HCT116 (cell line): ENCODE measurements at regions not wholly inside any gene's neighbourhood (a gene's known extent, or its start where the extent isn't known, plus 50 kb on each side); places are given as distances from the start of the nearest gene placed in this dataset.

Experiments used
- ATAC-seq: fragments of 200-7000 bp; cut with Tn5 transposase; 2 replicates; pipeline ENCODE4 v1.9.1; 2020; ENCODE audit warnings: mild to moderate bottlenecking, moderate library complexity
- BruUV-seq: library from RNA; stranded (reverse); fragments of 400-500 nt; replicated peaks from 2 replicates; lab custom pipeline; 2021; lab: Mats Ljungman, UMichigan
- CTCF ChIA-PET: fragments of 300-600 bp; sonication (Branson Sonifier 250); formaldehyde crosslinking; loops from one replicate; lab custom pipeline; 2021; ENCODE audit warnings: antibody characterized with exemption; lab: Charles Lee
- POLR2A ChIA-PET: fragments of 300-600, 350-600 bp; sonication (Branson Sonifier 250); formaldehyde crosslinking; loops from one replicate; lab custom pipeline; 2021; ENCODE audit warnings: antibody characterized with exemption; lab: Charles Lee
- RAD21 ChIA-PET, 2 experiments: fragments of 300-600 bp; sonication (Branson Sonifier 250); formaldehyde crosslinking; loops; one replicate each; lab custom pipeline; 2023; ENCODE audit warnings: low total read pairs in 2 of 2; ENCODE audit not compliant: uncharacterized antibody in 2 of 2, unreplicated experiment in 2 of 2, low non-redundant PET in 1 of 2; lab: Charles Lee
- DNase-seq: peaks from one replicate; pipeline ENCODE4 v3.0.0-alpha.2; 2010; ENCODE audit warnings: low read depth, low spot score
- H2AFZ ChIP-seq: fragments of 200-600 bp; shearing (Covaris generic), sonication (generic); 2 replicates; pipeline ENCODE4 v1.6.1; 2017; ENCODE audit warnings: low read depth, mixed run types, mixed read lengths, antibody characterized with exemption, low read length; ENCODE audit not compliant: poor library complexity, severe bottlenecking
- H3K27ac ChIP-seq: 2 replicates; pipeline ENCODE4 v1.5.1; 2012; ENCODE audit warnings: low read depth, low read length
- H3K27me3 ChIP-seq: fragments of 200-600 bp; sonication (generic); 2 replicates; pipeline ENCODE4 v1.6.1; 2016; ENCODE audit warnings: mixed run types, low read length, mixed read lengths; ENCODE audit not compliant: insufficient read depth
- H3K36me3 ChIP-seq, 2 experiments: fragments of 200-500 bp in 1 of 2; fragments of 200-600 bp in 1 of 2; sonication (Bioruptor generic) in 1 of 2; sonication (generic) in 1 of 2; 2 replicates each; pipeline versions ENCODE4 v1.5.1 to v1.6.1; 2014 to 2016; ENCODE audit warnings: low read length in 2 of 2, inconsistent platforms in 1 of 2, mixed read lengths in 1 of 2, mixed run types in 1 of 2; ENCODE audit not compliant: insufficient read depth in 2 of 2, control insufficient read depth in 1 of 2
- H3K4me1 ChIP-seq, 2 experiments: fragments of 200-600 bp in 1 of 2; sonication (generic) in 1 of 2; 2 replicates each; pipeline versions ENCODE4 v1.5.1 to v1.6.1; 2012 to 2017; ENCODE audit warnings: low read length in 2 of 2, inconsistent platforms in 1 of 2, mild to moderate bottlenecking in 1 of 2, mixed read lengths in 1 of 2, mixed run types in 1 of 2, moderate library complexity in 1 of 2; ENCODE audit not compliant: insufficient read depth in 2 of 2, control insufficient read depth in 1 of 2
- H3K4me2 ChIP-seq: fragments of 200-600 bp; sonication (generic); 2 replicates; pipeline ENCODE4 v1.6.1; 2017; ENCODE audit warnings: mixed run types, low read length, mixed read lengths
- H3K4me3 ChIP-seq, 2 experiments: fragments of 200-600 bp in 1 of 2; sonication (generic) in 1 of 2; replicated peaks in 1 of 2; 2 replicates each; pipeline ENCODE4 v1.5.1; 2011 to 2016; ENCODE audit warnings: low read length in 2 of 2, control low read depth in 1 of 2, low read depth in 1 of 2, mild to moderate bottlenecking in 1 of 2, mixed read lengths in 1 of 2, mixed run types in 1 of 2
- H3K79me2 ChIP-seq: fragments of 200-600 bp; sonication (generic); 2 replicates; pipeline ENCODE4 v1.6.1; 2017; ENCODE audit warnings: mild to moderate bottlenecking, mixed run types, low read length, moderate library complexity, mixed read lengths; ENCODE audit not compliant: insufficient read depth
- H3K9ac ChIP-seq: fragments of 200-600 bp; sonication (generic); 2 replicates; pipeline ENCODE4 v1.6.1; 2016; ENCODE audit warnings: low read length, mixed read lengths
- H3K9me2 ChIP-seq: fragments of 200-600 bp; sonication (generic), shearing (Covaris generic); 2 replicates; pipeline ENCODE4 v1.6.1; 2017; ENCODE audit warnings: mixed run types, mild to moderate bottlenecking, moderate library complexity; ENCODE audit not compliant: insufficient read depth
- H3K9me3 ChIP-seq, 2 experiments: fragments of 200-500 bp in 1 of 2; fragments of 200-600 bp in 1 of 2; sonication (Bioruptor generic) in 1 of 2; sonication (generic) in 1 of 2; 2 replicates each; pipeline ENCODE4 v1.6.1; 2014 to 2017; ENCODE audit warnings: low read length in 2 of 2, mixed read lengths in 2 of 2, inconsistent platforms in 1 of 2, low read depth in 1 of 2, mild to moderate bottlenecking in 1 of 2, mixed run types in 1 of 2, moderate library complexity in 1 of 2; ENCODE audit not compliant: control insufficient read depth in 1 of 2, insufficient read depth in 1 of 2
- H4K20me1 ChIP-seq: fragments of 200-600 bp; sonication (generic), shearing (Covaris generic); 2 replicates; pipeline ENCODE4 v1.6.1; 2017; ENCODE audit warnings: mixed run types, mild to moderate bottlenecking, moderate library complexity; ENCODE audit not compliant: insufficient read depth
- CEBPB ChIP-seq: IDR thresholded peaks from 2 replicates; pipeline ENCODE4 v1.6.1; 2012; ENCODE audit warnings: low read depth
- EGR1 ChIP-seq: IDR thresholded peaks from 2 replicates; pipeline ENCODE4 v1.6.1; 2012; ENCODE audit warnings: low read depth
- EZH2 ChIP-seq: fragments of 200-600 bp; sonication (generic); IDR thresholded peaks from 2 replicates; pipeline ENCODE4 v1.6.1; 2017; ENCODE audit warnings: antibody characterized with exemption, mixed run types
- EZH2phosphoT487 ChIP-seq: fragments of 200-600 bp; IDR thresholded peaks from 2 replicates; pipeline ENCODE4 v1.6.1; 2018; ENCODE audit warnings: antibody characterized with exemption, borderline replicate concordance
- JUND ChIP-seq: IDR thresholded peaks from 2 replicates; pipeline ENCODE4 v1.6.1; 2012
- POLR2A ChIP-seq: IDR thresholded peaks from 2 replicates; pipeline ENCODE4 v1.7.0; 2011; ENCODE audit warnings: borderline replicate concordance; ENCODE audit not compliant: insufficient read depth, insufficient read length; ENCODE audit errors: extremely low read depth
- SP1 ChIP-seq: IDR thresholded peaks from 2 replicates; pipeline ENCODE4 v1.6.1; 2012; ENCODE audit warnings: low read depth
- TCF7L2 ChIP-seq: IDR thresholded peaks from 2 replicates; pipeline ENCODE4 v1.7.0; 2011; ENCODE audit warnings: borderline replicate concordance, inconsistent platforms; ENCODE audit not compliant: insufficient read depth, insufficient read length; ENCODE audit errors: extremely low read depth
- intact Hi-C: fragments of 100-400 bp; cut with micrococcal nuclease; formaldehyde crosslinking; loops from 2 replicates; pipeline ENCODE4 v1.10.0; 2022
- TF ChIP-seq, protein P1 (sequence below), 3 experiments: fragments of 200-600 bp in 1 of 3; sonication (generic) in 1 of 3; IDR thresholded peaks in 2 of 3; conservative IDR thresholded peaks in 1 of 3; 2 replicates each; pipeline ENCODE4 v1.5.1; 2012 to 2017; ENCODE audit warnings: low read depth in 2 of 3, low read length in 2 of 3, antibody characterized with exemption in 1 of 3, borderline replicate concordance in 1 of 3, control low read depth in 1 of 3, mild to moderate bottlenecking in 1 of 3, mixed read lengths in 1 of 3, mixed run types in 1 of 3, moderate library complexity in 1 of 3; ENCODE audit not compliant: insufficient read depth in 1 of 3
- TF ChIP-seq, protein P2 (sequence below): IDR thresholded peaks from 2 replicates; pipeline ENCODE4 v1.6.1; 2012; ENCODE audit warnings: low read depth

DNA sequence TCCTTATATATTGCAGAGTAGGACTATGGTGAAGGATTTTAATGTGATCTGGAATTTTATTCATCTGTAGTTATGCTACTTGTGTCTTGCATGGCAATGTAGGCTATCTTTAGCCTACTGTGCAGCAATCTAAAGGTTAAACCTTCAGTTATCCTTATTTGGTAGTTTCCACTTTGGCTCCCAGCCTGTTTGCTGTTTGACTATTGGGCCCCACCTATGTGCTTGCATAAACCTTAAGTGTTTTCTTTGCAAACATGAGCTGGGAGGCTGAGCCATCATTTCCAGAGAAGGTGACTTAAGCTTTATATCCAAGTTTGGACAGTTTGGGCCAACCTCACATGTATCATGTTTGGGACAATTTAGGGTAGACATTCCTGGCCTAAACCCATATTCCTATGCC, 537.5 kb downstream of the BTBD3 start:
- H2AFZ ChIP-seq: no peak overlapping the region
- no peak overlapping the region for H3K27ac ChIP-seq
- intact Hi-C loops: no loop called here
- DNase-seq: no peak
- H3K9me3 ChIP-seq: peaks cover 16 to 22% of the 10 kb centered on the region in 2 experiments
- no peaks in the 10 kb centered on the region for H3K27me3 ChIP-seq
- no peak overlapping the region for H3K4me3 ChIP-seq
- RAD21 ChIA-PET: no interaction called here
- no TSS peak for BruUV-seq
- CTCF ChIA-PET: no interaction called here
- ATAC-seq: no peak
- H3K4me1 ChIP-seq: no peaks in the 10 kb centered on the region
- H3K9ac ChIP-seq: no peak overlapping the region
- no peaks in the 10 kb centered on the region for H3K79me2 ChIP-seq
- no peaks in the 10 kb centered on the region for H3K9me2 ChIP-seq
- no peaks in the 10 kb centered on the region for H4K20me1 ChIP-seq
- H3K4me2 ChIP-seq: no peak overlapping the region
- TF ChIP-seq SP1: no peak
- no peak for TF ChIP-seq EZH2phosphoT487
- TF ChIP-seq CEBPB: no peak
- TF ChIP-seq, protein P1, sequence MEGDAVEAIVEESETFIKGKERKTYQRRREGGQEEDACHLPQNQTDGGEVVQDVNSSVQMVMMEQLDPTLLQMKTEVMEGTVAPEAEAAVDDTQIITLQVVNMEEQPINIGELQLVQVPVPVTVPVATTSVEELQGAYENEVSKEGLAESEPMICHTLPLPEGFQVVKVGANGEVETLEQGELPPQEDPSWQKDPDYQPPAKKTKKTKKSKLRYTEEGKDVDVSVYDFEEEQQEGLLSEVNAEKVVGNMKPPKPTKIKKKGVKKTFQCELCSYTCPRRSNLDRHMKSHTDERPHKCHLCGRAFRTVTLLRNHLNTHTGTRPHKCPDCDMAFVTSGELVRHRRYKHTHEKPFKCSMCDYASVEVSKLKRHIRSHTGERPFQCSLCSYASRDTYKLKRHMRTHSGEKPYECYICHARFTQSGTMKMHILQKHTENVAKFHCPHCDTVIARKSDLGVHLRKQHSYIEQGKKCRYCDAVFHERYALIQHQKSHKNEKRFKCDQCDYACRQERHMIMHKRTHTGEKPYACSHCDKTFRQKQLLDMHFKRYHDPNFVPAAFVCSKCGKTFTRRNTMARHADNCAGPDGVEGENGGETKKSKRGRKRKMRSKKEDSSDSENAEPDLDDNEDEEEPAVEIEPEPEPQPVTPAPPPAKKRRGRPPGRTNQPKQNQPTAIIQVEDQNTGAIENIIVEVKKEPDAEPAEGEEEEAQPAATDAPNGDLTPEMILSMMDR (IDR thresholded peaks at IDR 0.05 in 2 of 3, conservative IDR thresholded peaks at IDR 0.05 in 1 of 3; ENCODE audit: borderline replicate concordance in 1 of 3, insufficient read depth in 1 of 3, low read depth in 2 of 3, low read length in 2 of 3): no peak
- TF ChIP-seq EZH2: no peak
- TF ChIP-seq POLR2A: no peak
- POLR2A ChIA-PET: no interaction called here
- H3K36me3 ChIP-seq: no peaks in the 10 kb centered on the region

DNA sequence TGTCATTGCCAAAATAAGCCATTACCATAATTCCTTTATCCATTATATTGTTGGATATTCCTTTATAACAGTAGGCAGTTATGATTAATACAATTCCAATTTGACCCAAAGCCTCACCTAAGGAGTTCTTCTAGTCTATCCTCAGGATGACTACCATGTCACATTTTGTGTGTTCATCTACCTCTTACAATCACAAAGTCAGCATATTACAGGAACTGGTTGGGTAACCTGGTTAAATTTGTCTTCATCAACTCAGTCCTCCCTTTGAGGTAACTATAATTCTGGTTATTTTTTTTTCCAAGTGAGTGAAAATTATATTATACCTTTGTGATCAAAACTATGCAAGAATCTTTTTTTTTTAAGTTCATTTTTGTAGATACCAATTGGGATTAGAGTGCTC, 540.5 kb downstream of the BTBD3 start:
- ChIA-PET POLR2A (no interaction called here), CTCF (no interaction called here), RAD21 (no interaction called here)
- Histone ChIP-seq H3K9me2 (no peaks in the 10 kb centered on the region), H2AFZ (no peak overlapping the region), H3K27ac (no peak overlapping the region), H3K36me3 (no peaks in the 10 kb centered on the region), H3K79me2 (no peaks in the 10 kb centered on the region), H3K9ac (no peak overlapping the region), H3K4me3 (no peak overlapping the region), H3K27me3 (no peaks in the 10 kb centered on the region), H3K9me3 (peaks cover 26 to 38% of the 10 kb centered on the region in 2 experiments), H3K4me2 (no peak overlapping the region), H3K4me1 (no peaks in the 10 kb centered on the region), H4K20me1 (no peaks in the 10 kb centered on the region)
- no TSS peak for BruUV-seq
- intact Hi-C loops: no loop called here
- ATAC-seq (no peak), DNase-seq (no peak)
- no peak for TF ChIP-seq CEBPB
- TF ChIP-seq JUND: no peak
- TF ChIP-seq EGR1: no peak
- TF ChIP-seq, protein P2, sequence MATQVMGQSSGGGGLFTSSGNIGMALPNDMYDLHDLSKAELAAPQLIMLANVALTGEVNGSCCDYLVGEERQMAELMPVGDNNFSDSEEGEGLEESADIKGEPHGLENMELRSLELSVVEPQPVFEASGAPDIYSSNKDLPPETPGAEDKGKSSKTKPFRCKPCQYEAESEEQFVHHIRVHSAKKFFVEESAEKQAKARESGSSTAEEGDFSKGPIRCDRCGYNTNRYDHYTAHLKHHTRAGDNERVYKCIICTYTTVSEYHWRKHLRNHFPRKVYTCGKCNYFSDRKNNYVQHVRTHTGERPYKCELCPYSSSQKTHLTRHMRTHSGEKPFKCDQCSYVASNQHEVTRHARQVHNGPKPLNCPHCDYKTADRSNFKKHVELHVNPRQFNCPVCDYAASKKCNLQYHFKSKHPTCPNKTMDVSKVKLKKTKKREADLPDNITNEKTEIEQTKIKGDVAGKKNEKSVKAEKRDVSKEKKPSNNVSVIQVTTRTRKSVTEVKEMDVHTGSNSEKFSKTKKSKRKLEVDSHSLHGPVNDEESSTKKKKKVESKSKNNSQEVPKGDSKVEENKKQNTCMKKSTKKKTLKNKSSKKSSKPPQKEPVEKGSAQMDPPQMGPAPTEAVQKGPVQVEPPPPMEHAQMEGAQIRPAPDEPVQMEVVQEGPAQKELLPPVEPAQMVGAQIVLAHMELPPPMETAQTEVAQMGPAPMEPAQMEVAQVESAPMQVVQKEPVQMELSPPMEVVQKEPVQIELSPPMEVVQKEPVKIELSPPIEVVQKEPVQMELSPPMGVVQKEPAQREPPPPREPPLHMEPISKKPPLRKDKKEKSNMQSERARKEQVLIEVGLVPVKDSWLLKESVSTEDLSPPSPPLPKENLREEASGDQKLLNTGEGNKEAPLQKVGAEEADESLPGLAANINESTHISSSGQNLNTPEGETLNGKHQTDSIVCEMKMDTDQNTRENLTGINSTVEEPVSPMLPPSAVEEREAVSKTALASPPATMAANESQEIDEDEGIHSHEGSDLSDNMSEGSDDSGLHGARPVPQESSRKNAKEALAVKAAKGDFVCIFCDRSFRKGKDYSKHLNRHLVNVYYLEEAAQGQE: no peak
- TF ChIP-seq, protein P1 (IDR thresholded peaks at IDR 0.05 in 2 of 3, conservative IDR thresholded peaks at IDR 0.05 in 1 of 3; ENCODE audit: borderline replicate concordance in 1 of 3, insufficient read depth in 1 of 3, low read depth in 2 of 3, low read length in 2 of 3): no peak
- no peak for TF ChIP-seq TCF7L2
